ENCODE measurements at regions not wholly inside any gene's neighbourhood (a gene's known extent, or its start where the extent isn't known, plus 50 kb on each side); places are given as distances from the start of the nearest gene placed in this dataset.

DNA sequence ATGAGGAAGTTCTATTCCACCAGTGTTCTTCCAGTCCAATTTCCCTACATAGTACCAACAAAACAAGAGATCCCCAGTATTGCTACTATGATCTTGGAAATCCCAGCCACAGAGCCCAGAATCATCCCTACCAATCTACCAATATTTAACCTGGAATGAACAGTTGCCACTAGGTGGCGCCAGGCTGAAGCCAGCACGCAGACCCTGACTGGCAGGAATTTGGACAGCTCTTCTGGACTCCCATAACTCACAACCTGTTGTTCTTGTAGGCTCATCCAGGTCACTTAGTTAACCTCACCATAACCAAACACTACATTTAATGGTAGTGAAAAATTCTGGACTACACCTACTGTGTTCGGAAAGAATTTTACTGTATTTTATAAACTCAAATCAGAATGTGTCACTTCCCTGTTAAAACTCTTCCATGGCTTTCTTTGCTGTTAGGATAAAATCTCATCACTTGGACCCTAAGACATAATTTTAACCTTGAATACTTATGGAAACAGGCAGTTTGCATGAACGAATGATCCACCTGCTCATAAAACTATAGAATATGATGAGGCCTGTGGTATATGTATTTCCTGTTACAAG, 59.8 kb upstream of the SLC38A11 start:
- Histone ChIP-seq H3K79me2 (ENCODE audit: low read depth) (no peaks in the 10 kb centered on the region), H3K4me3 (no peak overlapping the region), H3K9me3 (ENCODE audit: low read depth) (no peaks in the 10 kb centered on the region), H3K9ac (no peak overlapping the region), H3F3A (ENCODE audit: low read depth) (no peaks in the 10 kb centered on the region), H2AFZ (replicated peaks) (no peak overlapping the region), H3K36me3 (no peaks in the 10 kb centered on the region), H3K27ac (no peak overlapping the region), H3K4me1 (peaks cover 9% of the 10 kb centered on the region), H3K4me2 (no peak overlapping the region), H4K20me1 (ENCODE audit: low read depth) (no peaks in the 10 kb centered on the region), H3K27me3 (no peaks in the 10 kb centered on the region)
- H3K4me1 Mint-ChIP-seq, result peaks cover 3% of the 10 kb centered on the region
- no peak overlapping the region for H3K4me3 Mint-ChIP-seq
- no peak for TF ChIP-seq EZH2phosphoT487 (IDR thresholded peaks at IDR 0.05)
- TF ChIP-seq, protein P1, sequence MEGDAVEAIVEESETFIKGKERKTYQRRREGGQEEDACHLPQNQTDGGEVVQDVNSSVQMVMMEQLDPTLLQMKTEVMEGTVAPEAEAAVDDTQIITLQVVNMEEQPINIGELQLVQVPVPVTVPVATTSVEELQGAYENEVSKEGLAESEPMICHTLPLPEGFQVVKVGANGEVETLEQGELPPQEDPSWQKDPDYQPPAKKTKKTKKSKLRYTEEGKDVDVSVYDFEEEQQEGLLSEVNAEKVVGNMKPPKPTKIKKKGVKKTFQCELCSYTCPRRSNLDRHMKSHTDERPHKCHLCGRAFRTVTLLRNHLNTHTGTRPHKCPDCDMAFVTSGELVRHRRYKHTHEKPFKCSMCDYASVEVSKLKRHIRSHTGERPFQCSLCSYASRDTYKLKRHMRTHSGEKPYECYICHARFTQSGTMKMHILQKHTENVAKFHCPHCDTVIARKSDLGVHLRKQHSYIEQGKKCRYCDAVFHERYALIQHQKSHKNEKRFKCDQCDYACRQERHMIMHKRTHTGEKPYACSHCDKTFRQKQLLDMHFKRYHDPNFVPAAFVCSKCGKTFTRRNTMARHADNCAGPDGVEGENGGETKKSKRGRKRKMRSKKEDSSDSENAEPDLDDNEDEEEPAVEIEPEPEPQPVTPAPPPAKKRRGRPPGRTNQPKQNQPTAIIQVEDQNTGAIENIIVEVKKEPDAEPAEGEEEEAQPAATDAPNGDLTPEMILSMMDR (IDR thresholded peaks at IDR 0.05), result peak; percentile 96
- peak; percentile 84 for DNase-seq (ENCODE audit: low spot score)
- no peaks in the 10 kb centered on the region for H3K36me3 Mint-ChIP-seq
- no peaks in the 10 kb centered on the region for H3K27me3 Mint-ChIP-seq (ENCODE audit: insufficient read depth, low read depth)
- no peak overlapping the region for H3K27ac Mint-ChIP-seq
- H3K9me3 Mint-ChIP-seq, result peaks cover 5% of the 10 kb centered on the region

DNA sequence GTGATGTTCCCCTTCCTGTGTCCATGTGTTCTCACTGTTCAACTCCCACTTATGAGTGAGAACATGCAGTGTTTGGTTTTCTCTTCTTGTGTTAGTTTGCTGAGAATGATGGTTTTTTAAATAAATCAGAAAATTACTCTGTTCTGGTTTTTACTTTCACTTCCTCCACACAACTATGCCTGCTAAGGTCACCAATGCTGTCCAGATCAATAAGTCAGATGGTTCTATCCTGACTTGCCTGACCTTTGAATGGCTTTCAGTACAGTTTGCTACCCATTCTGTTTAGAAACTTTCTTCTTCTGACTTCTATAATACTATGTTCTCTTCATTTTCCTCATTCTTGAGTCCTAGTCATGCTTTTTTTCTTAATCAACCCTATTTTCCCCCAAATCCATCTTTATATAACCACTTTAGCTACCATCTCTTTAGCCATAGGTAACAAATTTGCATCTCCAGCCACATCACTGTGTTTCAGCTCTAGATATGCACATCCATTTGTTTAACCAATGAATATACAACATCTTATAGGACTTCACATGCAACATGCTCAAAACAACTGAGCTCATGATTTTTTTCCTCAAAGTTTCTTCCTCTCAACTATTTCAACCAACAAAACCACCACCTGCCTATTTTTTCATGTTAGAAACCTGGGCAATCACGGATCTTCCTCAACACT, 58.8 kb upstream of the SLC38A11 start:
- no peak for TF ChIP-seq EZH2phosphoT487 (IDR thresholded peaks at IDR 0.05)
- Histone ChIP-seq H3F3A (ENCODE audit: low read depth) (no peaks in the 10 kb centered on the region), H3K79me2 (ENCODE audit: low read depth) (no peaks in the 10 kb centered on the region), H3K9ac (no peak overlapping the region), H3K27me3 (no peaks in the 10 kb centered on the region), H4K20me1 (ENCODE audit: low read depth) (no peaks in the 10 kb centered on the region), H3K4me2 (no peak overlapping the region), H3K4me1 (peaks cover 9% of the 10 kb centered on the region), H3K27ac (no peak overlapping the region), H3K36me3 (no peaks in the 10 kb centered on the region), H2AFZ (replicated peaks) (no peak overlapping the region), H3K9me3 (ENCODE audit: low read depth) (no peaks in the 10 kb centered on the region), H3K4me3 (no peak overlapping the region)
- Mint-ChIP-seq H3K27ac (no peak overlapping the region), H3K4me1 (no peaks in the 10 kb centered on the region), H3K4me3 (no peak overlapping the region), H3K27me3 (ENCODE audit: insufficient read depth, low read depth) (no peaks in the 10 kb centered on the region), H3K36me3 (no peaks in the 10 kb centered on the region), H3K9me3 (no peaks in the 10 kb centered on the region)
- DNase-seq (ENCODE audit: low spot score), result no peak

DNA sequence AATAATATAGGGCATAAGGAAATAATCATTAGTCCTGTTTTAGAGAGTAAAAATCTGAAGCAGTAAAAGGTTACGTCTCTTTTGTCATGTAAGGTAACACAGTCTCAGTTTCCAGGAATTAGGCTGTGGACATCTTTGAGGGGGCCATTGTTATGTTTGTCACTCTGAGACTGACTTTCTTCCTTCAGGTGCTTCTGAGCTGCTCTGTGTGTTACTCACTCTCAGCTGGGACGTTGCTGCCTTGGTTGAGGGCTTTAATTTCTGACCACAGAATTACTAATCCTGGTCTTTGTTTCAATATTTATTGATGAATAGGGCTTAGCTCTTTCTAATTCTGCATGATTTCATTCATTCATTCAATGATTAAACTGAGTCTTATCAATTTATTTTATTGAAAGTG, 55.9 kb upstream of the SLC38A11 start:
- Histone ChIP-seq H3K4me3 (no peak overlapping the region), H3K4me2 (no peak overlapping the region), H2AFZ (replicated peaks) (no peak overlapping the region), H3K36me3 (no peaks in the 10 kb centered on the region), H3K27me3 (no peaks in the 10 kb centered on the region), H3F3A (ENCODE audit: low read depth) (no peaks in the 10 kb centered on the region), H3K4me1 (no peaks in the 10 kb centered on the region), H3K9ac (no peak overlapping the region), H3K9me3 (ENCODE audit: low read depth) (no peaks in the 10 kb centered on the region), H3K27ac (no peak overlapping the region), H3K79me2 (ENCODE audit: low read depth) (no peaks in the 10 kb centered on the region), H4K20me1 (ENCODE audit: low read depth) (no peaks in the 10 kb centered on the region)
- TF ChIP-seq EZH2 (IDR thresholded peaks at IDR 0.05) (no peak), EZH2phosphoT487 (IDR thresholded peaks at IDR 0.05) (no peak)
- TF ChIP-seq, protein P1 (IDR thresholded peaks at IDR 0.05), result no peak
- Mint-ChIP-seq H3K4me3 (no peak overlapping the region), H3K9me3 (no peaks in the 10 kb centered on the region), H3K4me1 (no peaks in the 10 kb centered on the region), H3K27me3 (ENCODE audit: insufficient read depth, low read depth) (no peaks in the 10 kb centered on the region), H3K36me3 (no peaks in the 10 kb centered on the region), H3K27ac (no peak overlapping the region)
- no peak for DNase-seq (ENCODE audit: low spot score)

DNA sequence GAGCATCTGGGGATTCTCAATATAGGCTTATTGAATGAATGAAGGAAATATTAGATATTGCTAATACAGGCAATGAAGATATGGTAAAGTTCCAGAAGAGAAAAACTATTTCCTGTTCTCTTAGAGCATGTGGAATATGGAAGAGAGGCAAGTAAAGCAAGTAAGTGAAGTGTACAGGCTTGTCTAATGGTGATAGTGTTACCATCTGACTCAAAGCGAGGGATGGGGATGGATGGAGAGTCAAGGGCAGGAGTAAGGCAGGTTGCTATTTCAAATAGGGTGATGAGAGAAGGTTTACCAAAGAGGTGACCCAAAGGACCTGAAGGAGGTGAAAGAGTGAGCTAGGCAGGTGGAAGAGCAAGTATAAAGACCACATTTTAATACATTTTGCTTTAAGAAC, 55.2 kb upstream of the SLC38A11 start:
- Mint-ChIP-seq H3K27me3 (ENCODE audit: insufficient read depth, low read depth) (no peaks in the 10 kb centered on the region), H3K36me3 (no peaks in the 10 kb centered on the region)

More for the DNA sequence above, 55.2 kb upstream of the SLC38A11 start:
- no peak overlapping the region for H3K9ac ChIP-seq
- H3K4me1 ChIP-seq, result no peaks in the 10 kb centered on the region
- Mint-ChIP-seq H3K4me3 (no peak overlapping the region), H3K27ac (no peak overlapping the region), H3K4me1 (no peaks in the 10 kb centered on the region), H3K9me3 (no peaks in the 10 kb centered on the region)
- no peaks in the 10 kb centered on the region for H3K27me3 ChIP-seq
- no peaks in the 10 kb centered on the region for H3F3A ChIP-seq (ENCODE audit: low read depth)
- no peaks in the 10 kb centered on the region for H3K36me3 ChIP-seq
- no peaks in the 10 kb centered on the region for H3K9me3 ChIP-seq (ENCODE audit: low read depth)
- H4K20me1 ChIP-seq (ENCODE audit: low read depth), result no peaks in the 10 kb centered on the region
- H2AFZ ChIP-seq (replicated peaks), result no peak overlapping the region
- H3K4me3 ChIP-seq, result no peak overlapping the region
- DNase-seq (ENCODE audit: low spot score), result no peak
- TF ChIP-seq EZH2phosphoT487 (IDR thresholded peaks at IDR 0.05) (no peak), EZH2 (IDR thresholded peaks at IDR 0.05) (no peak)
- TF ChIP-seq, protein P1 (IDR thresholded peaks at IDR 0.05), result no peak
- no peak overlapping the region for H3K27ac ChIP-seq
- H3K79me2 ChIP-seq (ENCODE audit: low read depth), result no peaks in the 10 kb centered on the region
- H3K4me2 ChIP-seq, result no peak overlapping the region
